ENCODE measurements at regions not wholly inside any gene's neighbourhood (a gene's known extent, or its start where the extent isn't known, plus 50 kb on each side); places are given as distances from the start of the nearest gene placed in this dataset.

DNA sequence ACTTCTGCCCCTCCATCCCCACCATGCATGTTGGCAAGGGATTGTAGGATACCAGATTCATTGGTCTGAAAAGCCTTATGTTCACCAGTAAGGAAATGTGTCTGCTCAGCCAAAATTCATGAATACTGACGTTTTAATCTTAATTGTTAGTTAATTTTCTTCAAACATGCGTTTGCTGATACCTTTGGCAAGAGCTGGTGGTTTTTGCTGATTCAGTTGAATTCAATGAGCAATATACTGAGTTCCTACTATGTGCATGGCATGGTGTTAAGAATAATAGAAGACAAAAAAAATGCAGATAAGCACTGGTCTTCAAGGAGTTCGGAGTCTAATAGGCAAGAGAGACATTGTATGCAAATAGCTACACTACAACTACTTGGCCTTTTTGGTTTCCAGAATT, 811.6 kb downstream of the BCL11A start:
- TF ChIP-seq, protein P1, sequence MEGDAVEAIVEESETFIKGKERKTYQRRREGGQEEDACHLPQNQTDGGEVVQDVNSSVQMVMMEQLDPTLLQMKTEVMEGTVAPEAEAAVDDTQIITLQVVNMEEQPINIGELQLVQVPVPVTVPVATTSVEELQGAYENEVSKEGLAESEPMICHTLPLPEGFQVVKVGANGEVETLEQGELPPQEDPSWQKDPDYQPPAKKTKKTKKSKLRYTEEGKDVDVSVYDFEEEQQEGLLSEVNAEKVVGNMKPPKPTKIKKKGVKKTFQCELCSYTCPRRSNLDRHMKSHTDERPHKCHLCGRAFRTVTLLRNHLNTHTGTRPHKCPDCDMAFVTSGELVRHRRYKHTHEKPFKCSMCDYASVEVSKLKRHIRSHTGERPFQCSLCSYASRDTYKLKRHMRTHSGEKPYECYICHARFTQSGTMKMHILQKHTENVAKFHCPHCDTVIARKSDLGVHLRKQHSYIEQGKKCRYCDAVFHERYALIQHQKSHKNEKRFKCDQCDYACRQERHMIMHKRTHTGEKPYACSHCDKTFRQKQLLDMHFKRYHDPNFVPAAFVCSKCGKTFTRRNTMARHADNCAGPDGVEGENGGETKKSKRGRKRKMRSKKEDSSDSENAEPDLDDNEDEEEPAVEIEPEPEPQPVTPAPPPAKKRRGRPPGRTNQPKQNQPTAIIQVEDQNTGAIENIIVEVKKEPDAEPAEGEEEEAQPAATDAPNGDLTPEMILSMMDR (conservative IDR thresholded peaks at IDR 0.05; ENCODE audit: low read depth, low read length), result no peak
- no peak for DNase-seq (ENCODE audit: low read depth)

DNA sequence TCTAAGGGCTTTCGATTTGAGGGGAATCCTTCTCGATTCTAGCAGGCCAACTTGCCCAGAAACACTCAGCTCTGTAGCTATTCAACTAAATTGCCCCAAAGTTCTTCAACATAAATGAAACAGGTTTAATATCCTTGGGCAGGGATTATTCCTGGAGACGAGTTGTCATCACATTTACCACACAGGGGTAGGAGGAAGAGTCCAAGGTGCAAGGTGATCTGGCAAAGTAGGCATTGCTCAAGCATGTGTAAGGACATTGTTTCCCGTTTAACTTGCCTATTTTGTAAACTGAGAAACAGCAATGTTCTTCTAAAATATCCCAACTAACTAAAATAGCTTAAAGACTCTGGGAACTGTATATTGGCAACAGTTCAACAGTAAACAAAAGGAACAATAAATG, 814.3 kb downstream of the BCL11A start:
- H3K4me3 ChIP-seq (ENCODE audit: low read length), result no peak overlapping the region
- TF ChIP-seq, protein P1 (conservative IDR thresholded peaks at IDR 0.05; ENCODE audit: low read depth, low read length), result no peak
- DNase-seq (ENCODE audit: low read depth), result no peak

More for the DNA sequence above, 811.6 kb downstream of the BCL11A start:
- H3K4me3 ChIP-seq (ENCODE audit: low read length), result no peak overlapping the region

DNA sequence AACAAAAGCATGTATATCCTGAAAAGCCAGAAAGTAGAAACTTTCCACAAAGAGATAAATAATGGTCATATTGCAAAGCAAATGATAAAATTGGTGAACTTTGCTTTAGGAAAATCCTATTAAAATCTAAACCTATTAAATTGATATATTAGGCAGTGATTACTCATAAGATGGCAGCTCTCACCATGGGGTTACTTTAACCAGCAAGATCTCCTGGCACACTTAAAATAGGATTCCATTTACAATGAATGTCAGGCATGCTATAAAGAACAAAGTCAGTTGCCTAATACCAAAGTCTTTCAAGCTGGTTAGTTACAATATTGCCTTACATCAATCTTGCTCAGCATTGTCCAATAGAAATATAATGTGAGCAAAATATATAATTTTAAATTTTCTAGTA, 816.2 kb downstream of the BCL11A start:
- H3K4me3 ChIP-seq (ENCODE audit: low read length), result no peak overlapping the region
- TF ChIP-seq, protein P1 (conservative IDR thresholded peaks at IDR 0.05; ENCODE audit: low read depth, low read length), result no peak
- no peak for DNase-seq (ENCODE audit: low read depth)

DNA sequence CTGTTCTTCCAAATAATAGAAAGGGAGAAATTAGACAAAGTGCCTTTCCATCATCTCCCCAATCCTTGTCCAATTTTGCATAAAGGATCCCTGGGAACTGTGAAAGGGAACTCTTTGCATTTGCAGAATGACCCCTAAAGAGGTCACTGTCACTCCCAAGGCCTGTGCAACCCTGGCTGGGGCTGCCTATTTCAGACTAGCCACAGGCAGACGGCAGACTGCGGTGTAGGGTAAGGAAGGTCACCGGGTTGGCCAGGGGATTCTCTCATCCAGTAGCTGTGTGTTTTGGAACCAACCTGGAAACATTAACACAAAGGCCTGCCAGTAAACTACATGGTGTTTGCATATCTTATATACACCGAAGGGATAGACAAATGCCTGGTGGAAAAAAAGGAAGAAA, 818.7 kb downstream of the BCL11A start:
- H3K4me3 ChIP-seq (ENCODE audit: low read length), result no peak overlapping the region
- DNase-seq (ENCODE audit: low read depth), result no peak
- TF ChIP-seq, protein P1 (conservative IDR thresholded peaks at IDR 0.05; ENCODE audit: low read depth, low read length), result no peak

DNA sequence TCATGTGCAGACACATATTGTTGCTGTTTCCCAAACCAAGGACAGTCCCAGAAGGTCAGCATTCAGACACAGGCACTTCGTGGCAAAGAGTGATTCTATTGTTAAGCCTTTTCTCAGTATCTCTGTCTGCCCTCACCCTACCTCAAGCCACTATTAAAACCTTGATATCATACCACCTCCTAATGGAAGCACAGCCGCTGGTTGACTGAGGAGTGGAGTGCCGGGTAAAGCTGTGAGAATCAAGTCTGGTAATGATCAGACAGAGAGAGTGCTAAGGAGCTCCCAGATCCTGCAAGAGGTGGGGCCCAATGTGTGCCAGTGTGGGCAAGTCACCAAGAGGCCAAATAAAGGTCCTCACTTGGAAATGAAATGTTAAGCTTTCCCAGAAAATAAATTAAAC, 819.5 kb downstream of the BCL11A start:
- TF ChIP-seq, protein P1 (conservative IDR thresholded peaks at IDR 0.05; ENCODE audit: low read depth, low read length), result no peak
- no peak overlapping the region for H3K4me3 ChIP-seq (ENCODE audit: low read length)
- no peak for DNase-seq (ENCODE audit: low read depth)

DNA sequence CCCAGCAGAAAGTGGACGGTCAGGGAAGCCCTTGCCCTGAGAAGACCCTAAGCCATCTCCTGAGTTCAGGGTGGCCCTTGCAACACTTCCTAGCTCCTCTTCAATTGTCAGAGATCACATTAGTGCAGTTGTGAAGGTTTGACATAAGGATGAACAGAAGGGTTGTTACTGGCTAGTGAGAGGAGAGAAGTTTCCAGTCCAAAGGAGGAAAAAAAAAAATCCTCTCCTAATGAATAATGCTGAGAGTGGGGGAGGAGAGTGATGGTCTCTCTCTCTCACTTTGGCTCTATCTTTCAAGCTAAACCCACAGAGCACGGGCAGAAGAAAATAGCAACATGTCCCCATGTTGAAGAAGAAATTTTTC, 819.9 kb downstream of the BCL11A start:
- DNase-seq (ENCODE audit: low read depth), result no peak
- no peak overlapping the region for H3K4me3 ChIP-seq (ENCODE audit: low read length)

DNA sequence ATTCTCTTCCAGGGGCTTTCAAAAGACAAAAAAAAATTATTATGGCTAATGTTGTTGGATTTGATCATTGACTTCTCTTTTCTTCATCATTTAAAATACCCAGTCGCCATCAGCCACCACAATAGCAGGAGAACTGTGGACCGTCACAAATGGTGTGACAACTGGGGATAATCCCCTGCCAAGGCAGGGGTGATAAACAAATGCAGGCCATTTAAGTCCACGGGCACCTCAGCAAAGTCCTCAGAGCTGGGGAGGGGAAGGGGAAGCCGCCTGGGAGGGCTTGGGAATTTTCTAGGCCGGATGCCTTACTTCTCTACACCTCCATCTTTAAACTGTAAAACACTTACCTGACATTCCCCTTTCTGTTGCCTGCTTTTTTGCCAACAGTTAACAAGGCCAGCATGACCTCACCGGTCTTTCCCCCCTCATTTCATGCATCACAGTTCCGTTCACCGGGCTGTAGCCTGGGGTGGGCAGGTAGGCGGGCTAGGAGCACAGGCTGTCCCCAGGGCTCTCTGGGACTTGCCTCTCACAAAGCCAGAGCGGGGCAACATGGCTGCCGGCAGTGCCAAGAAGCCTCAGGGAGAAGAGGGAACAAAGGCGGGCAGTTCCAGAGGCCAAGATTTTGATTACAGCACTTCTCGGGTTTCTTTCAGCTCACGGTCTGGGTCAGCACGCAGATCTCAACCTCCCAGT, 820.4 kb downstream of the BCL11A start:
- TF ChIP-seq, protein P1 (conservative IDR thresholded peaks at IDR 0.05; ENCODE audit: low read depth, low read length), result no peak
- no peak for DNase-seq (ENCODE audit: low read depth)
- no peak overlapping the region for H3K4me3 ChIP-seq (ENCODE audit: low read length)

More for the DNA sequence above, 819.9 kb downstream of the BCL11A start:
- TF ChIP-seq, protein P1 (conservative IDR thresholded peaks at IDR 0.05; ENCODE audit: low read depth, low read length), result no peak

Data from retinal pigment epithelial cell (primary cell).